ENCODE measurements at regions not wholly inside any gene's neighbourhood (a gene's known extent, or its start where the extent isn't known, plus 50 kb on each side); places are given as distances from the start of the nearest gene placed in this dataset.

DNA sequence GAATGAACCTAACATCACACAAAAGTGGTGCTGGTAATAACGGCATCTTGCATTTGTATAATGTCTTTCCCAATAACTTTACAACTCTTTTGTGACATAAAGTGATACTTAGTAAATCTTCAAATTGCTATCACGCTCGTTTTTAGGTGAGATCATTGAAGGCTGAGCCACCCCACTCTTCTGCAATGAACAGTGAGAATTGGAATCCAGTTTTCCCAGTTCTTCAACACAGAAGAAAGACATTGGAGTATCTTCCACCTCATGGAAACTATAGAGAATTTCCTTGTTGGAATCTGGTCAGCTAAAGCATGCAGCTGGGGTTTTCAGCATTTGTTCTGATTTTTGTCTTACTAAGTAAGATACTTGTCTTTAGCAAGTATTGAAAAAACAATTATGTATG lies 59.9 kb upstream of the NRIP1 start:
- no peak overlapping the region for H4K5ac ChIP-seq (ENCODE audit: low read depth, low read length)
- H2BK15ac ChIP-seq (ENCODE audit: low read depth, low read length): no peak overlapping the region
- no peak overlapping the region for H2AK9ac ChIP-seq (replicated peaks; ENCODE audit: low read depth, low read length, poor library complexity)
- no peak for TF ChIP-seq MAFK (IDR thresholded peaks at IDR 0.05; ENCODE audit: low read depth, low read length)
- no peak for TF ChIP-seq CHD1 (IDR thresholded peaks at IDR 0.05; ENCODE audit: low read depth, low read length)
- TF ChIP-seq RAD21 (IDR thresholded peaks at IDR 0.05; ENCODE audit: low read length): no peak
- TF ChIP-seq NFE2L2 (IDR thresholded peaks at IDR 0.05; ENCODE audit: low read depth, low read length): no peak
- TF ChIP-seq RFX5 (IDR thresholded peaks at IDR 0.05; ENCODE audit: low read depth, low read length): no peak
- TF ChIP-seq RCOR1 (IDR thresholded peaks at IDR 0.05; ENCODE audit: insufficient replicate concordance, low read length): no peak
- TF ChIP-seq BHLHE40 (IDR thresholded peaks at IDR 0.05; ENCODE audit: low read depth, low read length): no peak
- TF ChIP-seq MAZ (IDR thresholded peaks at IDR 0.05; ENCODE audit: borderline replicate concordance, low read depth, low read length): no peak
- TF ChIP-seq, protein P1, sequence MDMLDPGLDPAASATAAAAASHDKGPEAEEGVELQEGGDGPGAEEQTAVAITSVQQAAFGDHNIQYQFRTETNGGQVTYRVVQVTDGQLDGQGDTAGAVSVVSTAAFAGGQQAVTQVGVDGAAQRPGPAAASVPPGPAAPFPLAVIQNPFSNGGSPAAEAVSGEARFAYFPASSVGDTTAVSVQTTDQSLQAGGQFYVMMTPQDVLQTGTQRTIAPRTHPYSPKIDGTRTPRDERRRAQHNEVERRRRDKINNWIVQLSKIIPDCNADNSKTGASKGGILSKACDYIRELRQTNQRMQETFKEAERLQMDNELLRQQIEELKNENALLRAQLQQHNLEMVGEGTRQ (IDR thresholded peaks at IDR 0.05; ENCODE audit: low read depth, low read length): no peak
- TF ChIP-seq, protein P2, sequence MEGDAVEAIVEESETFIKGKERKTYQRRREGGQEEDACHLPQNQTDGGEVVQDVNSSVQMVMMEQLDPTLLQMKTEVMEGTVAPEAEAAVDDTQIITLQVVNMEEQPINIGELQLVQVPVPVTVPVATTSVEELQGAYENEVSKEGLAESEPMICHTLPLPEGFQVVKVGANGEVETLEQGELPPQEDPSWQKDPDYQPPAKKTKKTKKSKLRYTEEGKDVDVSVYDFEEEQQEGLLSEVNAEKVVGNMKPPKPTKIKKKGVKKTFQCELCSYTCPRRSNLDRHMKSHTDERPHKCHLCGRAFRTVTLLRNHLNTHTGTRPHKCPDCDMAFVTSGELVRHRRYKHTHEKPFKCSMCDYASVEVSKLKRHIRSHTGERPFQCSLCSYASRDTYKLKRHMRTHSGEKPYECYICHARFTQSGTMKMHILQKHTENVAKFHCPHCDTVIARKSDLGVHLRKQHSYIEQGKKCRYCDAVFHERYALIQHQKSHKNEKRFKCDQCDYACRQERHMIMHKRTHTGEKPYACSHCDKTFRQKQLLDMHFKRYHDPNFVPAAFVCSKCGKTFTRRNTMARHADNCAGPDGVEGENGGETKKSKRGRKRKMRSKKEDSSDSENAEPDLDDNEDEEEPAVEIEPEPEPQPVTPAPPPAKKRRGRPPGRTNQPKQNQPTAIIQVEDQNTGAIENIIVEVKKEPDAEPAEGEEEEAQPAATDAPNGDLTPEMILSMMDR (conservative IDR thresholded peaks at IDR 0.05; ENCODE audit: low read depth, low read length): no peak
- TF ChIP-seq CEBPB (IDR thresholded peaks at IDR 0.05; ENCODE audit: low read depth, low read length): no peak
- no peak for TF ChIP-seq SMC3 (IDR thresholded peaks at IDR 0.05; ENCODE audit: low read depth, low read length)
- TF ChIP-seq MXI1 (IDR thresholded peaks at IDR 0.05; ENCODE audit: borderline replicate concordance, low read depth, low read length): no peak
- TF ChIP-seq, protein P3, sequence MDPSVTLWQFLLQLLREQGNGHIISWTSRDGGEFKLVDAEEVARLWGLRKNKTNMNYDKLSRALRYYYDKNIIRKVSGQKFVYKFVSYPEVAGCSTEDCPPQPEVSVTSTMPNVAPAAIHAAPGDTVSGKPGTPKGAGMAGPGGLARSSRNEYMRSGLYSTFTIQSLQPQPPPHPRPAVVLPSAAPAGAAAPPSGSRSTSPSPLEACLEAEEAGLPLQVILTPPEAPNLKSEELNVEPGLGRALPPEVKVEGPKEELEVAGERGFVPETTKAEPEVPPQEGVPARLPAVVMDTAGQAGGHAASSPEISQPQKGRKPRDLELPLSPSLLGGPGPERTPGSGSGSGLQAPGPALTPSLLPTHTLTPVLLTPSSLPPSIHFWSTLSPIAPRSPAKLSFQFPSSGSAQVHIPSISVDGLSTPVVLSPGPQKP (IDR thresholded peaks at IDR 0.05; ENCODE audit: borderline replicate concordance, low read depth, low read length): no peak
- H3K14ac ChIP-seq (replicated peaks; ENCODE audit: low read depth, low read length): no peak overlapping the region
- H3K4ac ChIP-seq (ENCODE audit: low read depth, low read length): no peak overlapping the region
- CTCF ChIA-PET: no interaction called here
- H2AK5ac ChIP-seq (ENCODE audit: low read depth, low read length): no peak overlapping the region
- no peaks in the 10 kb centered on the region for H3K9me1 ChIP-seq (ENCODE audit: insufficient read depth, low read length)
- H4K91ac ChIP-seq (ENCODE audit: insufficient read depth, low read depth, low read length): no peak overlapping the region
- H3K27me3 ChIP-seq (ENCODE audit: control insufficient read depth, insufficient read depth, low read length): no peaks in the 10 kb centered on the region; the same call in none of the 2 replicates
- no peak overlapping the region for H3K23ac ChIP-seq (ENCODE audit: low read depth, low read length)
- H3K79me1 ChIP-seq (ENCODE audit: low read depth in 1 of 2, low read length in 2 of 2): no peaks in the 10 kb centered on the region
- no peak for DNase-seq
- no peaks in the 10 kb centered on the region for H3K9me3 ChIP-seq (ENCODE audit: control insufficient read depth, insufficient read depth, low read length)
- H2BK120ac ChIP-seq (ENCODE audit: low read depth, low read length): no peak overlapping the region
- no TSS peak for BruUV-seq (replicated peaks)
- POLR2A ChIA-PET (ENCODE audit: unreplicated experiment): no interaction called here
- no peaks in the 10 kb centered on the region for H3K36me3 ChIP-seq (ENCODE audit: control insufficient read depth, insufficient read depth, low read length)
- H4K8ac ChIP-seq (ENCODE audit: low read depth in 2 of 2, low read length in 2 of 2): no peak overlapping the region
- ATAC-seq (ENCODE audit: low read depth): no peak
- dilution Hi-C loops (cut with HindIII; ENCODE audit: low sequenced_read_pairs, unreplicated experiment): no loop called here
- no peaks in the 10 kb centered on the region for H3K4me1 ChIP-seq (ENCODE audit: control insufficient read depth, insufficient read depth, low read length)
- H3K4me3 ChIP-seq (ENCODE audit: insufficient read depth, low read depth, low read length): no peak overlapping the region
- no peak overlapping the region for H3K18ac ChIP-seq (ENCODE audit: low read depth, low read length)
- no peak overlapping the region for H2BK5ac ChIP-seq (ENCODE audit: low read depth, low read length, poor library complexity, severe bottlenecking)
- WGBS, 2 experiments (ENCODE audit: extremely low coverage in 2 of 2, insufficient read length in 1 of 2): no CpG with 5 or more reads among the region's 3 CpGs
- no peak overlapping the region for H3K56ac ChIP-seq (ENCODE audit: extremely low read depth, insufficient read depth, low read length)
- H4K20me1 ChIP-seq (ENCODE audit: insufficient read depth, low read length): no peaks in the 10 kb centered on the region
- no peak overlapping the region for H2AFZ ChIP-seq (replicated peaks; ENCODE audit: low read length, poor library complexity)
- H3K27ac ChIP-seq (ENCODE audit: insufficient read depth, low read length): no peak overlapping the region
- no peak overlapping the region for H2BK20ac ChIP-seq (ENCODE audit: low read depth, low read length)
- no peak overlapping the region for H3K4me2 ChIP-seq (ENCODE audit: low read depth, low read length)
- in situ Hi-C loops (cut with MboI; ENCODE audit: low sequenced_read_pairs): no loop called here
- no peak overlapping the region for H3K9ac ChIP-seq (ENCODE audit: low read depth, low read length)
- intact Hi-C loops (cut with micrococcal nuclease): no loop called here

Data from IMR-90 (cell line).